ENCODE measurements at regions not wholly inside any gene's neighbourhood (a gene's known extent, or its start where the extent isn't known, plus 50 kb on each side); places are given as distances from the start of the nearest gene placed in this dataset.

GRCh38 chr6:51494342-51494741, 593.1 kb downstream of the PKHD1 start:
- FAIRE-seq (no peak), DNase-seq (ENCODE audit: extremely low spot score, insufficient read length, low read depth) (no peak)

- no peak for DNase-seq (ENCODE audit: extremely low spot score, insufficient read length, low read depth)
Measured at GRCh38 chr6:51495096-51495495, 592.3 kb downstream of the PKHD1 start.

GRCh38 chr6:51495610-51496396, 591.6 kb downstream of the PKHD1 start:
- FAIRE-seq (no peak), DNase-seq (ENCODE audit: extremely low spot score, insufficient read length, low read depth) (no peak)

More at GRCh38 chr6:51495096-51495495, 592.3 kb downstream of the PKHD1 start:
- FAIRE-seq = no peak

GRCh38 chr6:51502996-51503395, 584.4 kb downstream of the PKHD1 start:
- DNase-seq (ENCODE audit: extremely low spot score, insufficient read length, low read depth) (no peak), FAIRE-seq (no peak)

GRCh38 chr6:51505434-51505833, 582.0 kb downstream of the PKHD1 start:
- no peak for DNase-seq (ENCODE audit: extremely low spot score, insufficient read length, low read depth)
- FAIRE-seq = no peak

GRCh38 chr6:51509597-51509996, 577.8 kb downstream of the PKHD1 start:
- DNase-seq (ENCODE audit: extremely low spot score, insufficient read length, low read depth) = no peak
- FAIRE-seq = no peak

GRCh38 chr6:51511081-51511480, 576.3 kb downstream of the PKHD1 start:
- no peak for FAIRE-seq

GRCh38 chr6:51513891-51514747, 573.3 kb downstream of the PKHD1 start:
- FAIRE-seq (no peak), DNase-seq (ENCODE audit: extremely low spot score, insufficient read length, low read depth) (no peak)

More at GRCh38 chr6:51511081-51511480, 576.3 kb downstream of the PKHD1 start:
- DNase-seq (ENCODE audit: extremely low spot score, insufficient read length, low read depth) = no peak

GRCh38 chr6:51514748-51515402, 572.5 kb downstream of the PKHD1 start:
- no peak for FAIRE-seq

GRCh38 chr6:51526049-51526448, 561.4 kb downstream of the PKHD1 start:
- DNase-seq (ENCODE audit: extremely low spot score, insufficient read length, low read depth) (no peak), FAIRE-seq (no peak)

More at GRCh38 chr6:51514748-51515402, 572.5 kb downstream of the PKHD1 start:
- no peak for DNase-seq (ENCODE audit: extremely low spot score, insufficient read length, low read depth)

- no peak for FAIRE-seq
- no peak for DNase-seq (ENCODE audit: extremely low spot score, insufficient read length, low read depth)
Measured at GRCh38 chr6:51526922-51527321, 560.5 kb downstream of the PKHD1 start.

GRCh38 chr6:51528556-51528955, 558.9 kb downstream of the PKHD1 start:
- FAIRE-seq (no peak), DNase-seq (ENCODE audit: extremely low spot score, insufficient read length, low read depth) (no peak)

- DNase-seq (ENCODE audit: extremely low spot score, insufficient read length, low read depth) = no peak
- FAIRE-seq = no peak
Measured at GRCh38 chr6:51529240-51529639, 558.2 kb downstream of the PKHD1 start.

GRCh38 chr6:51531623-51532022, 555.8 kb downstream of the PKHD1 start:
- no peak for DNase-seq (ENCODE audit: extremely low spot score, insufficient read length, low read depth)
- FAIRE-seq = no peak

GRCh38 chr6:51533962-51534361, 553.5 kb downstream of the PKHD1 start:
- FAIRE-seq (no peak), DNase-seq (ENCODE audit: extremely low spot score, insufficient read length, low read depth) (no peak)

- DNase-seq (ENCODE audit: extremely low spot score, insufficient read length, low read depth) (no peak), FAIRE-seq (no peak)
Measured at GRCh38 chr6:51535327-51535726, 552.1 kb downstream of the PKHD1 start.

GRCh38 chr6:51536728-51537127, 550.7 kb downstream of the PKHD1 start:
- FAIRE-seq = no peak

GRCh38 chr6:51541847-51542246, 545.6 kb downstream of the PKHD1 start:
- DNase-seq (ENCODE audit: extremely low spot score, insufficient read length, low read depth) (no peak), FAIRE-seq (no peak)

More at GRCh38 chr6:51536728-51537127, 550.7 kb downstream of the PKHD1 start:
- DNase-seq (ENCODE audit: extremely low spot score, insufficient read length, low read depth) = no peak

- DNase-seq (ENCODE audit: extremely low spot score, insufficient read length, low read depth) = no peak
- FAIRE-seq = no peak
Measured at GRCh38 chr6:51542475-51542874, 544.9 kb downstream of the PKHD1 start.

GRCh38 chr6:51550243-51550642, 537.2 kb downstream of the PKHD1 start:
- no peak for DNase-seq (ENCODE audit: extremely low spot score, insufficient read length, low read depth)
- no peak for FAIRE-seq

Data from GM18507 (cell line).